ENCODE measurements at regions not wholly inside any gene's neighbourhood (a gene's known extent, or its start where the extent isn't known, plus 50 kb on each side); places are given as distances from the start of the nearest gene placed in this dataset.
"Not testable (repeated sequence)": the region's sequence is repeated elsewhere in the genome, so short reads cannot be mapped to it uniquely, and the experiment has no call there.

DNA sequence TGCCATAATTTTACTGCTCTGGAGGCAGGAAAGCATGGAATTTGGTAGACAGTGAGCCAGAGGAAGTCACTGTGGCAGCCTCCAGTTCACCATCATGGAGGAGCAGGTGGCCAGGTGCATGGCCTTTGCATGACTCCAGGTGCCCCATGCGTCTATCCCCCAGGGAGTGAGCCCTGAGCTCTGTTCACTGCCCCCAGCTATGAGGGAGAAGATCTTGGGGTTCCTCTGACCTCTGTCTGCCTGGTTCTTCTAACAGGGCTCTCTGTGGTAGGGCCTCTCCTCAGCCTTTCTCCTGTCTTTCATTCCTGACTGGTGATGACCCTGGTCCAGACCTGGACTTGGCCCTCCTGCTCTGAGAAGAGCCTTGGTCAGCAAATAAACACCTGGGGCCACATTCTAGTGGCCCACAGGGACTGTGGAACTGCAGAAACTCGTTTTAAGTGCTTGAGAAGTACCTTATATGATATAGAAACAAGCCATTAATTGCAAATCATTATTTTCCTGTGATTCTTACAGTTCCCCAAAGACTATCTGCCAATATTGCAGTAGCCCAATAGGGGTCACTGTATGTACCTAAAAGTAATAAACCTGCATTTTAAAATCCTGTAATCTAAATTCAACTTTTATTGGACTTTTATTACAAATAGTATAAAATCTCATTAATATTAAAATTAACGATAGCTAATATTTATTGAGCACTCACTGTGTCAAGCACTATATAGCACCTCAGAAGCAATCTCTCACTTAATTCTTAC lies 120.0 kb upstream of the SYT13 start:
- ATAC-seq (no peak), DNase-seq (no peak)
- Histone ChIP-seq H3K9me3 (no peaks in the 10 kb centered on the region), H3K27ac (no peak overlapping the region), H3K27me3 (no peaks in the 10 kb centered on the region), H3K4me1 (no peaks in the 10 kb centered on the region), H3K4me3 (no peak overlapping the region), H3K36me3 (replicated peaks in 1 of 2; ENCODE audit: insufficient read depth in 1 of 2, low read depth in 2 of 2) (no peaks in the 10 kb centered on the region)
- 35 to 41% methylated on average over 3 of the region's 3 CpGs for WGBS, 2 donors
- intact Hi-C loops (cut with DNase I): no loop called here
- TF ChIP-seq CTCF (IDR thresholded peaks at IDR 0.05) (peak in 6 of 7 experiments; percentile 14 to 44 (median 30)), POLR2A (IDR thresholded peaks at IDR 0.05) (no peak)

DNA sequence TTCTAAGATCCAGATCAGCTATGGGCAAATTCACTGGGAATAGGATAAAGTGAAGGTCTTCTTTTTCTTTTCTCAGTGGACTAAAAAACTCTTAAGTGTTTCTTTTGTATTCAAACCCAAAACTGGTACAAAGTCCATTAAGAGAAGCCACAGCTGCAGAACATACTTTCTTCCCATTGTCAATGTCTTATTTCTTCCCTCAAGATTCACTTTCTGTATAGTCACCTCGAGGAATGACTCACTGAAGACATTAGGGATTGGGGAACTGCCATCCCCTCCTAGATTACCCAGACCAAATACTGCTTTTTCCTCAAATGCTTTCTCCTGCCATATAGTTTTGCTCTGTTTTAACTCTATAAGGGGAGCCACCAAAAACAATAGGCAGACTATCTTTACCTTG lies 117.4 kb upstream of the SYT13 start:
- ATAC-seq; H3K4me1 ChIP-seq; DNase-seq; H3K9me3 ChIP-seq; H3K4me3 ChIP-seq; intact Hi-C loops (cut with DNase I); H3K36me3 ChIP-seq (replicated peaks in 1 of 2; ENCODE audit: insufficient read depth in 1 of 2, low read depth in 2 of 2); H3K27me3 ChIP-seq; H3K27ac ChIP-seq: not testable (repeated sequence)
- 3 to 21% methylated on average over 1 of the region's 1 CpG for WGBS, 2 donors

- no peak for DNase-seq
- TF ChIP-seq POLR2A (IDR thresholded peaks at IDR 0.05) (no peak), CTCF (IDR thresholded peaks at IDR 0.05) (no peak)
- H3K27me3 ChIP-seq: no peaks in the 10 kb centered on the region
Observed at GRCh38 chr11:45402049-45402630, 116.0 kb upstream of the SYT13 start.

DNA sequence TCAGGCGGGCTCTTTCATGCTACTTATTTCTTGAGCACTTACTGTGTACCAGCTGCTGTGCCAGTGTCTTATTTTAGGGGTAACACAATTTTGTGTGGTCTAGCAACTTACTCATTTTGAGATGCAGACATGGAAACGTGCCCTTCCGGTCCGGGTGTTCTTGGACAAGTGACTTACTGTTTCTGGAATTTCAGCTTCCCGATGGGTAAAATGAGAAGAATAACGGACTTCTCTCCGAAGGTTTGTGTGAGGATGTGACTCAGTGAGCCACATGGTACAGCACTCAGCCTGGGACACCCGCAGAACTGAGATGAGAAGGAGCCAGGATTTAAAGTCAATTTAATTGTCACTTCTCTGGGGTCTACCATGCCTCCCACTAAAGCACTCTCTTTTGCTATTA lies 114.5 kb upstream of the SYT13 start:
- TF ChIP-seq POLR2A (IDR thresholded peaks at IDR 0.05) (no peak), CTCF (IDR thresholded peaks at IDR 0.05) (no peak)
- Histone ChIP-seq H3K4me1 (no peaks in the 10 kb centered on the region), H3K27me3 (no peaks in the 10 kb centered on the region), H3K27ac (no peak overlapping the region), H3K4me3 (no peak overlapping the region), H3K9me3 (no peaks in the 10 kb centered on the region), H3K36me3 (replicated peaks in 1 of 2; ENCODE audit: insufficient read depth in 1 of 2, low read depth in 2 of 2) (no peaks in the 10 kb centered on the region)
- DNase-seq (no peak), ATAC-seq (no peak)
- intact Hi-C loops (cut with DNase I): no loop called here
- 36 to 46% methylated on average over 8 of the region's 8 CpGs for WGBS, 2 donors

More at GRCh38 chr11:45402049-45402630, 116.0 kb upstream of the SYT13 start:
- no peak for ATAC-seq
- intact Hi-C loops (cut with DNase I): no loop called here
- no peak overlapping the region for H3K4me3 ChIP-seq
- H3K36me3 ChIP-seq (replicated peaks in 1 of 2; ENCODE audit: insufficient read depth in 1 of 2, low read depth in 2 of 2): no peaks in the 10 kb centered on the region
- H3K4me1 ChIP-seq: no peaks in the 10 kb centered on the region
- WGBS, 2 donors: 83 to 94% methylated on average over 1 of the region's 1 CpG
- no peaks in the 10 kb centered on the region for H3K9me3 ChIP-seq
- H3K27ac ChIP-seq: no peak overlapping the region

DNA sequence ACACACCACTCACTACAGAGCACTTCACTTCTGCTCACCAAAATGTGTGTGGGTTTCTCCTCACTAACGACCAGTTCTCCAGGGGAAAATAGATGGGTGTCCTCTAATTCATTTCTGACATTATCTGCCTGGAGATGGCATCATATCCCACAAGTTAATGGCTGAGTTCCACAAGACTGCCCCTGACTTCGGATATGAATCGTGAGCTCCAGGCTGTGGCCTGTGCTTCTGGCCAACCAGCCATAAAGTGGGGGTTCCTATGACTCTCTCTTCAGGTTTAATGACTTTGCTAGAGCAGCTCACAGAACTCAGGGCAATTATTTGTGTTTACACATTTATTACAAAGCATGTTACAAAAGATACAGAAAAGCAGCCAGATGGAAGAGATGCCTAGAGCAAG lies 113.0 kb upstream of the SYT13 start:
- 61 to 67% methylated on average over 3 of the region's 3 CpGs for WGBS, 2 donors
- intact Hi-C loops (cut with DNase I): no loop called here
- ATAC-seq: no peak

More for the DNA sequence above, 113.0 kb upstream of the SYT13 start:
- no peak overlapping the region for H3K27ac ChIP-seq
- DNase-seq: no peak
- no peak overlapping the region for H3K4me3 ChIP-seq
- no peaks in the 10 kb centered on the region for H3K36me3 ChIP-seq (replicated peaks in 1 of 2; ENCODE audit: insufficient read depth in 1 of 2, low read depth in 2 of 2)
- no peaks in the 10 kb centered on the region for H3K4me1 ChIP-seq
- TF ChIP-seq POLR2A (IDR thresholded peaks at IDR 0.05) (no peak), CTCF (IDR thresholded peaks at IDR 0.05) (no peak)
- H3K9me3 ChIP-seq: no peaks in the 10 kb centered on the region
- no peaks in the 10 kb centered on the region for H3K27me3 ChIP-seq

Measured in body of pancreas (tissue), 4 donors.